Hypothalamus (tissue), 51 donors: ENCODE measurements at regions not wholly inside any gene's neighbourhood (a gene's known extent, or its start where the extent isn't known, plus 50 kb on each side); places are given as distances from the start of the nearest gene placed in this dataset.

Experiments
- DNase-seq, 51 donors: peaks; one replicate each; lab custom pipeline; 2025; lab: John Stamatoyannopoulos, UW

GRCh38 chr15:70164156-70164900 lies 66.6 kb upstream of the TLE3 start:
- DNase-seq = no peak

- peak in 8 of 51 donors; percentile 7 to 29 (median 14) for DNase-seq
Measured at GRCh38 chr15:70160803-70161565, 63.3 kb upstream of the TLE3 start.

GRCh38 chr15:70160267-70160666 lies 62.5 kb upstream of the TLE3 start:
- DNase-seq = no peak

GRCh38 chr15:70159713-70160009 lies 61.9 kb upstream of the TLE3 start:
- no peak for DNase-seq

- DNase-seq = no peak
Measured at GRCh38 chr15:70159001-70159712, 61.4 kb upstream of the TLE3 start.

- no peak for DNase-seq
Measured at GRCh38 chr15:70158309-70159000, 60.7 kb upstream of the TLE3 start.

- DNase-seq = peak in 29 of 51 donors; percentile 4 to 66 (median 40)
Measured at GRCh38 chr15:70156671-70157271, 59.1 kb upstream of the TLE3 start.

GRCh38 chr15:70154718-70155347 lies 57.1 kb upstream of the TLE3 start:
- no peak for DNase-seq

GRCh38 chr15:70153921-70154717 lies 56.4 kb upstream of the TLE3 start:
- DNase-seq = no peak

- DNase-seq = peak in 1 of 51 donors; percentile 60
Measured at GRCh38 chr15:70152070-70152480, 54.4 kb upstream of the TLE3 start.

- DNase-seq = no peak
Measured at GRCh38 chr15:70151462-70151861, 53.7 kb upstream of the TLE3 start.

GRCh38 chr15:70151003-70151402 lies 53.3 kb upstream of the TLE3 start:
- no peak for DNase-seq

GRCh38 chr15:70150405-70150747 lies 52.7 kb upstream of the TLE3 start:
- no peak for DNase-seq

- DNase-seq = no peak
Measured at GRCh38 chr15:70149667-70150404, 52.1 kb upstream of the TLE3 start.

- DNase-seq = no peak
Measured at GRCh38 chr15:70147778-70148177, 50.1 kb upstream of the TLE3 start.
